CD4-positive, alpha-beta T cell (primary cell): ENCODE measurements at regions not wholly inside any gene's neighbourhood (a gene's known extent, or its start where the extent isn't known, plus 50 kb on each side); places are given as distances from the start of the nearest gene placed in this dataset.

Experiments used
- ATAC-seq: fragments of 200-7000 bp; cut with Tn5 transposase; one replicate; pipeline ENCODE4 v1.10.0; 2022; ENCODE audit warnings: mild to moderate bottlenecking; ENCODE audit not compliant: poor library complexity
- CTCF ChIA-PET: fragments of 350-600 bp; sonication (Branson Sonifier 250); formaldehyde crosslinking; loops from one replicate; lab custom pipeline; 2021; ENCODE audit warnings: antibody characterized with exemption, inconsistent platforms; lab: Charles Lee
- POLR2A ChIA-PET: fragments of 350-600 bp; sonication (Branson Sonifier 250); formaldehyde crosslinking; loops from one replicate; lab custom pipeline; 2021; ENCODE audit warnings: antibody characterized with exemption, inconsistent platforms; lab: Charles Lee
- DNase-seq, 14 experiments: peaks; one replicate each; pipeline ENCODE4 v3.0.0-alpha.2; 2013 to 2020; ENCODE audit warnings: mixed read lengths in 2 of 14
- H3K27ac ChIP-seq, 2 donors: one replicate each; pipeline versions ENCODE4 v1.5.1 to v1.7.0; 2013; ENCODE audit warnings: low read length in 2 of 2, low read depth in 1 of 2, mild to moderate bottlenecking in 1 of 2
- H3K27me3 ChIP-seq, 2 experiments: 1 replicate in 1 of 2; 2 replicates in 1 of 2; pipeline versions ENCODE4 v1.6.1 to v1.7.0; 2013; ENCODE audit warnings: low read length in 2 of 2, control low read depth in 1 of 2, mild to moderate bottlenecking in 1 of 2, moderate library complexity in 1 of 2; ENCODE audit not compliant: insufficient read depth in 2 of 2, control insufficient read depth in 1 of 2
- H3K36me3 ChIP-seq: one replicate; pipeline ENCODE4 v1.6.1; 2013; ENCODE audit warnings: low read length, control low read depth; ENCODE audit not compliant: insufficient read depth
- H3K4me1 ChIP-seq: one replicate; pipeline ENCODE4 v1.6.1; 2013; ENCODE audit warnings: low read length, control low read depth; ENCODE audit not compliant: insufficient read depth
- H3K4me3 ChIP-seq: one replicate; pipeline ENCODE4 v1.5.1; 2013; ENCODE audit warnings: mild to moderate bottlenecking, low read length, moderate library complexity
- H3K9me3 ChIP-seq, 2 experiments: 1 replicate in 1 of 2; 2 replicates in 1 of 2; pipeline versions ENCODE4 v1.6.1 to v1.7.0; 2013; ENCODE audit warnings: low read length in 2 of 2, mild to moderate bottlenecking in 2 of 2, control low read depth in 1 of 2, moderate library complexity in 1 of 2; ENCODE audit not compliant: control insufficient read depth in 1 of 2, insufficient read depth in 1 of 2
- H3K27ac Mint-ChIP-seq: one replicate; pipeline ENCODE4 v1.8.0; 2020; ENCODE audit warnings: mixed read lengths
- H3K27me3 Mint-ChIP-seq: one replicate; pipeline ENCODE4 v1.8.0; 2021; ENCODE audit warnings: mixed read lengths
- H3K36me3 Mint-ChIP-seq: one replicate; pipeline ENCODE4 v1.8.0; 2021; ENCODE audit warnings: low read depth, mixed read lengths
- H3K4me1 Mint-ChIP-seq: one replicate; pipeline ENCODE4 v1.8.0; 2021; ENCODE audit warnings: low read depth, mixed read lengths
- H3K4me3 Mint-ChIP-seq: one replicate; pipeline ENCODE4 v1.8.0; 2020; ENCODE audit warnings: mild to moderate bottlenecking, mixed read lengths
- H3K9me3 Mint-ChIP-seq: one replicate; pipeline ENCODE4 v1.8.0; 2020; ENCODE audit warnings: mixed read lengths
- intact Hi-C, 2 experiments: fragments of 100-400 bp; cut with DNase I in 1 of 2; cut with micrococcal nuclease in 1 of 2; formaldehyde crosslinking; loops; one replicate each; pipeline versions ENCODE4 v1.15.1 to v1.9.0; 2023 to 2025; cut with DNase I, micrococcal nuclease
- TF ChIP-seq, protein P1 (sequence below): fragments of 200-600 bp; IDR thresholded peaks from one replicate; pipeline ENCODE4 v1.8.0; 2022; ENCODE audit warnings: antibody characterized with exemption, mild to moderate bottlenecking

DNA sequence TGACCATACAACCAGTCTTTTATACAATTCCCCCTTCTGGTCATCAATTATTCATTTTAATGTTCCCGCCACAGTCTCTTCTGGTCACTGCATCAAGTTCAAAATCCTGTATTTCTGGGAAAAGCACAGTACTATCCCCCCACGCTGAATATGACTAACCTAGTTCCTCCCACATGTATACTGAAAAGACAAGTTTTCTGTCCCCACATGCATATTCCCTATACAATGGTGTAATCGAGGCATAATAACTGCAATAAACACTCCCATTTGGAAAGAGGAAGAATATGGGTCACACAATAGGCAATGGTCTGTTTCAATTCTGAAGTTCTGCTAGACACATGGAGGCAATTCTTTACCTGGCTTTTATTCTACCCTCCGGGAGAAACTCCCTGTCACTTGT, 344.9 kb downstream of the EFNA5 start:
- no peaks in the 10 kb centered on the region for H3K27me3 ChIP-seq
- DNase-seq, result no peak
- no peak overlapping the region for H3K27ac ChIP-seq
- POLR2A ChIA-PET, result no interaction called here
- intact Hi-C loops, result no loop called here
- CTCF ChIA-PET, result no interaction called here
- Mint-ChIP-seq H3K4me1 (no peaks in the 10 kb centered on the region), H3K27me3 (peaks cover 6% of the 10 kb centered on the region), H3K9me3 (no peaks in the 10 kb centered on the region), H3K4me3 (no peak overlapping the region), H3K36me3 (no peaks in the 10 kb centered on the region), H3K27ac (no peak overlapping the region)
- H3K9me3 ChIP-seq, result no peaks in the 10 kb centered on the region
- H3K4me3 ChIP-seq, result no peak overlapping the region
- no peaks in the 10 kb centered on the region for H3K36me3 ChIP-seq
- no peak for ATAC-seq
- TF ChIP-seq, protein P1, sequence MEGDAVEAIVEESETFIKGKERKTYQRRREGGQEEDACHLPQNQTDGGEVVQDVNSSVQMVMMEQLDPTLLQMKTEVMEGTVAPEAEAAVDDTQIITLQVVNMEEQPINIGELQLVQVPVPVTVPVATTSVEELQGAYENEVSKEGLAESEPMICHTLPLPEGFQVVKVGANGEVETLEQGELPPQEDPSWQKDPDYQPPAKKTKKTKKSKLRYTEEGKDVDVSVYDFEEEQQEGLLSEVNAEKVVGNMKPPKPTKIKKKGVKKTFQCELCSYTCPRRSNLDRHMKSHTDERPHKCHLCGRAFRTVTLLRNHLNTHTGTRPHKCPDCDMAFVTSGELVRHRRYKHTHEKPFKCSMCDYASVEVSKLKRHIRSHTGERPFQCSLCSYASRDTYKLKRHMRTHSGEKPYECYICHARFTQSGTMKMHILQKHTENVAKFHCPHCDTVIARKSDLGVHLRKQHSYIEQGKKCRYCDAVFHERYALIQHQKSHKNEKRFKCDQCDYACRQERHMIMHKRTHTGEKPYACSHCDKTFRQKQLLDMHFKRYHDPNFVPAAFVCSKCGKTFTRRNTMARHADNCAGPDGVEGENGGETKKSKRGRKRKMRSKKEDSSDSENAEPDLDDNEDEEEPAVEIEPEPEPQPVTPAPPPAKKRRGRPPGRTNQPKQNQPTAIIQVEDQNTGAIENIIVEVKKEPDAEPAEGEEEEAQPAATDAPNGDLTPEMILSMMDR, result no peak
- no peaks in the 10 kb centered on the region for H3K4me1 ChIP-seq

DNA sequence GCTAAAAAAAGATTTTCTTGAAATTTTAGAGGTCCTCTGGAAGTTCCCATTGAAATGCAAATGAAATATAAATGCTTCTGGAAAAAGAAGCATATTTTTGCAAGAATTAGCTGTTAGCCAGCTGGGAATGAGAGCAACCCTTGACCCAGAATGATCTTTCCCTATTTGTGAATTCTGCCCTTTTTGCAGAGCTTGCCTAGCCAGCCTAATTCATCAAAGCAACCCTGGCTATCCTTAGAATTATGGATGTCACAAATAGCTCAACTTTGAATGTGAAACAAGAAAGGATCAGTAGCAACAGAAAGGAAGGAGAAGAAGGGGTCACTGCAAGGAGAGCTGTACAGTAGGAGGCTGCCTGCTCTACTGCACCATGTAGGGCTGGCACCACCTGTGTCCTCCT, 345.9 kb downstream of the EFNA5 start:
- no peak overlapping the region for H3K4me3 Mint-ChIP-seq
- TF ChIP-seq, protein P1, result no peak
- Histone ChIP-seq H3K27ac (no peak overlapping the region), H3K9me3 (no peaks in the 10 kb centered on the region), H3K4me1 (no peaks in the 10 kb centered on the region), H3K4me3 (no peak overlapping the region), H3K27me3 (no peaks in the 10 kb centered on the region), H3K36me3 (no peaks in the 10 kb centered on the region)
- intact Hi-C loops, result no loop called here
- ATAC-seq (no peak), DNase-seq (no peak)
- no peaks in the 10 kb centered on the region for H3K36me3 Mint-ChIP-seq
- CTCF ChIA-PET, result no interaction called here
- no peak overlapping the region for H3K27ac Mint-ChIP-seq
- peaks cover 6% of the 10 kb centered on the region for H3K27me3 Mint-ChIP-seq
- H3K9me3 Mint-ChIP-seq, result no peaks in the 10 kb centered on the region
- POLR2A ChIA-PET, result no interaction called here
- H3K4me1 Mint-ChIP-seq, result no peaks in the 10 kb centered on the region

DNA sequence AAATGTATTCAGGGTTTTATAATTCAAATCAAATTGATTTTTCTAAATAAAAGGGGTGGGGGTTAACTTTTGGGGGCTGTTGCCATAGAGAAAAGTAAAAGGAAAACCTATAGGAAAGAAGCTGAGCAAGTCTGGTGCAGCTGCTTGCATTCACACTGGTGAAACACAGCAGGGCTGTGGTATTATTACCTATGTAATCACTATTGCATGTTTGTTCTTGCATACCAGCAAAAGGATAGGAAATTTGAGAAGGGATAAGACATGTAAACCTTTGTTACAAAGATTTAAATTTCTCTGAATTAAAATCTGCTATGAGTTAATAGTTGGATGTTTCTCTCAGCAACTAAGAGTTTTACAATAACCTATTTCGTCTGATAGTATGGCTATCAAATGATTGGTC, 346.7 kb downstream of the EFNA5 start:
- Histone ChIP-seq H3K27me3 (no peaks in the 10 kb centered on the region), H3K4me3 (no peak overlapping the region), H3K9me3 (no peaks in the 10 kb centered on the region), H3K27ac (no peak overlapping the region), H3K4me1 (no peaks in the 10 kb centered on the region), H3K36me3 (no peaks in the 10 kb centered on the region)
- ATAC-seq (no peak), DNase-seq (no peak)
- ChIA-PET POLR2A (no interaction called here), CTCF (no interaction called here)
- H3K4me1 Mint-ChIP-seq, result no peaks in the 10 kb centered on the region
- peaks cover 6% of the 10 kb centered on the region for H3K27me3 Mint-ChIP-seq
- intact Hi-C loops, result no loop called here
- TF ChIP-seq, protein P1, result no peak
- H3K4me3 Mint-ChIP-seq, result no peak overlapping the region
- no peaks in the 10 kb centered on the region for H3K36me3 Mint-ChIP-seq
- H3K9me3 Mint-ChIP-seq, result no peaks in the 10 kb centered on the region
- no peak overlapping the region for H3K27ac Mint-ChIP-seq
